GM06990 (cell line): ENCODE measurements at regions not wholly inside any gene's neighbourhood (a gene's known extent, or its start where the extent isn't known, plus 50 kb on each side); places are given as distances from the start of the nearest gene placed in this dataset.
A peak's percentile ranks its signal among the peaks of the same experiment; 100 is the strongest.

Experiments
- DNase-seq: peaks from one replicate; pipeline ENCODE4 v3.0.0-alpha.2; 2011; ENCODE audit not compliant: insufficient read length; ENCODE audit errors: extremely low read depth
- H3K27me3 ChIP-seq: replicated peaks from 2 replicates; pipeline ENCODE4 v1.6.0; 2011; ENCODE audit warnings: low read length; ENCODE audit not compliant: control insufficient read depth, insufficient read depth
- H3K36me3 ChIP-seq: 2 replicates; pipeline ENCODE4 v1.5.1; 2011; ENCODE audit warnings: low read length; ENCODE audit not compliant: control insufficient read depth, insufficient read depth
- H3K4me3 ChIP-seq: replicated peaks from 2 replicates; pipeline ENCODE4 v1.5.1; 2011; ENCODE audit warnings: low read depth, mild to moderate bottlenecking, control low read depth, low read length
- CTCF ChIP-seq: IDR thresholded peaks from 2 replicates; pipeline ENCODE4 v1.5.1; 2011; ENCODE audit warnings: low read length, control low read depth, mild to moderate bottlenecking, inconsistent platforms; ENCODE audit not compliant: insufficient read depth, poor library complexity, severe bottlenecking

DNA sequence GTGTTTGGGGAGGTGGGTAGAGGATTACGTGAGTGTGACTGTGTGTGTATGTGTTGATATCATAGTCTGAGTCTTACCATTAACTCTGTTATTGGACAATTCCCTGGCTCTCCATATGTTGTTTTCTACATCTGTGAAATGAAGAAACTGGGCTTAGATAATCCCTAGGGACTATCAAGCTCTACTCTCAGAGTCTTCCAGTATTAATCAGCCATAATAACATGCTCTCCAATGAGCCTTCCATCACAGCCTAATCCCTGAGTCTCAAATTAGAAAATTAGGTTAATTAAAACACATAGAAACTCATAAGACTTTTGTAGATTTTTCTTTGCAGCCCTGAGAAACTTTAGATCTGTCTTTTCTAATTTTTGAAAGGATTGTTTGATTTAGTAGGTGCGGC is 404.2 kb upstream of the RARB start:
- Histone ChIP-seq H3K27me3 (no peaks in the 10 kb centered on the region; the same call in 1 of the 2 replicates), H3K4me3 (no peak overlapping the region), H3K36me3 (no peaks in the 10 kb centered on the region)
- no peak for TF ChIP-seq CTCF
- no peak for DNase-seq

DNA sequence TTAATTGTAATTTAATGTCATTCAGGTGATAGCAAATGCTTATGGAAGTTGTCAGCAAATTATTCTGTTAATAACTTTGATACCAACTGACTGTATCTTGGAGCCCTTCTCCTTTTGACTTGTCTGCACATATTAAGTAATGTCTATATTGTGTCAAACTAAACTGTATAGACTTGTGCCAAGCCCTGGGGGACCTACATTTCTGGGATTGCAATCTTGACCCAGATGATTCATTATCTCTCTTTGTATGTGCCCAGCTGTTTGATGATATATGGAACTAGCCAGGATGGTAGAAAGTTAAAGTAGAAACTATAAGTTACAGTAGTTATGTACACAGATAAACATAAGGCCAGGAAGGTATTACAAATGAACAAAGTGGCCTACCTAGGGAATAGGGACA is 402.8 kb upstream of the RARB start:
- H3K4me3 ChIP-seq, result no peak overlapping the region
- no peak for DNase-seq
- TF ChIP-seq CTCF, result no peak
- no peaks in the 10 kb centered on the region; the same call in 1 of the 2 replicates for H3K27me3 ChIP-seq
- no peaks in the 10 kb centered on the region for H3K36me3 ChIP-seq

DNA sequence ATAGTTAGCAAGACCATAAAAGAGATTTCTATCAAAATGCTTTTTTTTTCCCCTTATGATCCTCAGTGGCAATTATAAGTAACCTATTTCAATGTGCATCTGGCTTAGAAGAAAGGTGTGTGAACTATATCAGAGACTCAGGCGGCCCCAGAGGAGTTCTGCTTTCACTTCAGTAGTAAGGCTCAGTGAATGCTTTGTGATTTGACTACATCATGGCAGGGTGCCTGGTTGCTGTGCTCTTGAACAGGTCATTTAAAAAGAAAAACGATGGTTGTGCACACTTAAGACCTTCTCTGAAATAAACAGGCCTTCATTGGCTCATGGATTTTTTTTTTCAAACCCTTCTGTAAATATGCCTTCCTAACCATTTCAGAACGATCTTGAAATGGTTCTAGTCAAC is 400.4 kb upstream of the RARB start:
- H3K36me3 ChIP-seq, result no peaks in the 10 kb centered on the region
- no peaks in the 10 kb centered on the region; the same call in 1 of the 2 replicates for H3K27me3 ChIP-seq
- H3K4me3 ChIP-seq, result no peak overlapping the region
- DNase-seq, result no peak
- TF ChIP-seq CTCF, result no peak

DNA sequence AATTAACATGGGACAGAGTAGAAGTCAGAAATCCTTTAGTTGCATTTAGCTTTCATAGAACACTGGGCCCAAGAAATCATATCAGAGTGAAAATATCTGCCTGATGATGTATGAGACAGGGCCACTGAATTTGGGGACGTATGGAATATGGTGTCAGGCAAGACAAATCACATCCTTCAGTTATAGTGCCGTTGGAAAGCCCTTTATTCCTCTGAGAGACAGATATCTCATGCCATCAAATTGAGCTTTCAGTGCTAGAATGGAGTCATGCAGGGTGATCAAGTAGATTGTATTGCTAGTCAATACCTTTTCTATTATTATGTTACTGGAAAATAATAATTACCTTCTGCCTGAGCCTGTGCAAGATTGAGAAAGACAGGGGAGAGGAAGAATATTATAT is 398.2 kb upstream of the RARB start:
- Histone ChIP-seq H3K4me3 (no peak overlapping the region), H3K36me3 (no peaks in the 10 kb centered on the region), H3K27me3 (no peaks in the 10 kb centered on the region)
- no peak for DNase-seq
- no peak for TF ChIP-seq CTCF

GRCh38 chr3:25032344-25032743 is 395.7 kb upstream of the RARB start:
- Histone ChIP-seq H3K36me3 (no peaks in the 10 kb centered on the region), H3K4me3 (no peak overlapping the region), H3K27me3 (no peaks in the 10 kb centered on the region)
- TF ChIP-seq CTCF, result no peak
- no peak for DNase-seq

DNA sequence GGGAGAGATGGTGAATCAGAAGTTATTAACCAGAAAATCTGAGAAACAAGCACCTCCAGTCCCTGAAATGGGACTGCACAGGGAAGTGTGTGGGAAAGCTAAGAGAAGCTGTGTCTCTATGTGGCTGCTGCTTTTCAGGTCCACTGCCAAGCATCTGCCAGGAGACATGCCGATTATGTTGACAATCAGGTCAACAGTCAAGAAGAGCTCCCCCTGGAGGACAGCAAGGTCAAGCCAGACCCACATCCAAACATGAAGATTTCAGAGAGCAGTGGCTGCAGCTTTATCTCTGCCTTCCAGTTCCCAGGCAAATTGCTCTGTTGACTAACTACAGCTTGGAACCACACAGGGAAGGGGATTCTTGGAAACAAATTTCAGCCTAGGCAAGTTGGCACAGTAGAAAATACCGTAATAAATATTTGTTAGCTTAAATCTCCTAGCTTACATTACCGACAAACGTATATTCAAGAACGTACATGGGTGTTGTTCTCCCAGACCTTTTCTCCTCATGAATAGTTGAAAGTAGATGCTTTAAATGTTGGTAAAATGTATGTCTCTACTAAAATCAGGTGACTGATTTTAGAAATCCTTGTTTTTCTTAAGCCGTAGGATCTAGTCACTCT is 394.5 kb upstream of the RARB start:
- Histone ChIP-seq H3K36me3 (no peaks in the 10 kb centered on the region), H3K4me3 (no peak overlapping the region), H3K27me3 (no peaks in the 10 kb centered on the region)
- no peak for DNase-seq
- TF ChIP-seq CTCF, result peak; percentile 82
